CD4-positive, alpha-beta T cell treated with Interleukin-4 for 1 hour (primary cell): ENCODE measurements at regions not wholly inside any gene's neighbourhood (a gene's known extent, or its start where the extent isn't known, plus 50 kb on each side); places are given as distances from the start of the nearest gene placed in this dataset.

Experiments
- DNase-seq, 2 donors: peaks; one replicate each; pipeline ENCODE4 v3.0.0-alpha.2; 2020 to 2022

- DNase-seq, result peak; percentile 75 to 79
These were observed 1103.3 kb upstream of the B3GALT2 start for GRCh38 chr1:194289569-194290266.

- DNase-seq, result no peak
These were observed 1101.8 kb upstream of the B3GALT2 start for GRCh38 chr1:194288238-194288637.

- DNase-seq, result no peak
These were observed 1095.0 kb upstream of the B3GALT2 start for GRCh38 chr1:194281376-194281775.

GRCh38 chr1:194280463-194280862 is 1094.0 kb upstream of the B3GALT2 start:
- no peak for DNase-seq

GRCh38 chr1:194279975-194280374 is 1093.6 kb upstream of the B3GALT2 start:
- DNase-seq, result no peak

GRCh38 chr1:194277927-194278326 is 1091.5 kb upstream of the B3GALT2 start:
- no peak for DNase-seq

GRCh38 chr1:194273660-194274059 is 1087.2 kb upstream of the B3GALT2 start:
- DNase-seq, result no peak

GRCh38 chr1:194268839-194269238 is 1082.4 kb upstream of the B3GALT2 start:
- no peak for DNase-seq

- no peak for DNase-seq
These were observed 1080.6 kb upstream of the B3GALT2 start for GRCh38 chr1:194267021-194267420.

GRCh38 chr1:194256010-194256409 is 1069.6 kb upstream of the B3GALT2 start:
- DNase-seq, result no peak

GRCh38 chr1:194252199-194252598 is 1065.8 kb upstream of the B3GALT2 start:
- DNase-seq, result no peak

GRCh38 chr1:194241215-194241614 is 1054.8 kb upstream of the B3GALT2 start:
- no peak for DNase-seq

GRCh38 chr1:194233069-194233468 is 1046.7 kb upstream of the B3GALT2 start:
- no peak for DNase-seq

GRCh38 chr1:194230351-194231144 is 1044.1 kb upstream of the B3GALT2 start:
- no peak for DNase-seq

- DNase-seq, result no peak
These were observed 1042.0 kb upstream of the B3GALT2 start for GRCh38 chr1:194228427-194228826.

- DNase-seq, result no peak
These were observed 1040.7 kb upstream of the B3GALT2 start for GRCh38 chr1:194227161-194227560.

- peak in 1 of 2 donors; percentile 20 for DNase-seq
These were observed 1039.4 kb upstream of the B3GALT2 start for GRCh38 chr1:194225821-194226220.

- DNase-seq, result no peak
These were observed 1037.2 kb upstream of the B3GALT2 start for GRCh38 chr1:194223596-194223995.

- no peak for DNase-seq
These were observed 1029.0 kb upstream of the B3GALT2 start for GRCh38 chr1:194215448-194215847.

- no peak for DNase-seq
These were observed 1028.3 kb upstream of the B3GALT2 start for GRCh38 chr1:194214735-194215134.

- DNase-seq, result no peak
These were observed 1023.5 kb upstream of the B3GALT2 start for GRCh38 chr1:194209920-194210319.

- no peak for DNase-seq
These were observed 1022.3 kb upstream of the B3GALT2 start for GRCh38 chr1:194208674-194209073.

- DNase-seq, result no peak
These were observed 1010.1 kb upstream of the B3GALT2 start for GRCh38 chr1:194196562-194196961.

GRCh38 chr1:194194724-194195123 is 1008.3 kb upstream of the B3GALT2 start:
- DNase-seq, result no peak
